C4-2B (cell line): ENCODE measurements at regions not wholly inside any gene's neighbourhood (a gene's known extent, or its start where the extent isn't known, plus 50 kb on each side); places are given as distances from the start of the nearest gene placed in this dataset.

Experiments used
- H3K27ac ChIP-seq: fragments of 450-650 bp; 2 replicates; pipeline ENCODE4 v1.5.1; 2017
- ZFX ChIP-seq: fragments of 450-650 bp; IDR thresholded peaks from 2 replicates; pipeline ENCODE4 v1.6.1; 2017
- TF ChIP-seq, protein P1 (sequence below): fragments of 450-650 bp; conservative IDR thresholded peaks from 2 replicates; pipeline ENCODE4 v1.5.1; 2017; ENCODE audit warnings: mild to moderate bottlenecking

DNA sequence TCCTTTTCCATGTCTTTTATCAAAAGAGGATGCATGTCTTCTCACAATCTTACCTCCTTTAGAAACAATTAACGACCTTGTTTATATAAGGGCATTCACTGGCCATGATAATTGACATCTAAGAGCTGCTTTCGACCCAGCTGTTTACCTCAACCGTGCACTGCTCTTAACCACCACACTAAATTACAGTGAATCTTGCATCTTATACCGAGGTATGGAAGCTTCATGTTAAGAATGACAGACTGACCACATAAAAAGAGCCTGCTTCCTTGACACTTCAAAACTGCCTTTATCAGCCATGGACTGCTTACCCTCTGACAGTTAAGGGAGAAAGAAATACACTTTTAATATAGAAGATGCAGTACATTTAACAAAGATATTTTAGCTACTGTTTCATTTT is 301.7 kb upstream of the LYPLAL1 start:
- TF ChIP-seq ZFX: no peak
- TF ChIP-seq, protein P1, sequence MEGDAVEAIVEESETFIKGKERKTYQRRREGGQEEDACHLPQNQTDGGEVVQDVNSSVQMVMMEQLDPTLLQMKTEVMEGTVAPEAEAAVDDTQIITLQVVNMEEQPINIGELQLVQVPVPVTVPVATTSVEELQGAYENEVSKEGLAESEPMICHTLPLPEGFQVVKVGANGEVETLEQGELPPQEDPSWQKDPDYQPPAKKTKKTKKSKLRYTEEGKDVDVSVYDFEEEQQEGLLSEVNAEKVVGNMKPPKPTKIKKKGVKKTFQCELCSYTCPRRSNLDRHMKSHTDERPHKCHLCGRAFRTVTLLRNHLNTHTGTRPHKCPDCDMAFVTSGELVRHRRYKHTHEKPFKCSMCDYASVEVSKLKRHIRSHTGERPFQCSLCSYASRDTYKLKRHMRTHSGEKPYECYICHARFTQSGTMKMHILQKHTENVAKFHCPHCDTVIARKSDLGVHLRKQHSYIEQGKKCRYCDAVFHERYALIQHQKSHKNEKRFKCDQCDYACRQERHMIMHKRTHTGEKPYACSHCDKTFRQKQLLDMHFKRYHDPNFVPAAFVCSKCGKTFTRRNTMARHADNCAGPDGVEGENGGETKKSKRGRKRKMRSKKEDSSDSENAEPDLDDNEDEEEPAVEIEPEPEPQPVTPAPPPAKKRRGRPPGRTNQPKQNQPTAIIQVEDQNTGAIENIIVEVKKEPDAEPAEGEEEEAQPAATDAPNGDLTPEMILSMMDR: no peak
- H3K27ac ChIP-seq: no peak overlapping the region

DNA sequence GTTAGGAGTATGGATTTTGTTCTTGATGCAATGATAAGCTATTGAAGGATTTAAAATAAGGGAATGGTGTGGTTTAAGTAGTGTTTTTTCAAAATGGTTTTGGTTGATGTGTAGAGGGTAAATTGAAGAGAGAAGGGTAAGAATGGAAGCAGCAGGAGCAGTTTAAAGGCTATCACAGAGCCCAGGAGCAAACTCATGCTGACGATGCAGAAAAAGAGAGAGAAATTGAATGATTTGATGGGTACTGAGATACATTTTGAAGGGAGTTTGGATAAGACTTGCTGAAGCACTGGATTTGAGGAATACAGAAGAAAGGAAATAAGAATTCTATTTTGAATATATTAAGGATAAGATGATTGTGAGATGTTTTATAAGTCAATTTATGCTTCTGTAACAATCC is 300.8 kb upstream of the LYPLAL1 start:
- no peak overlapping the region for H3K27ac ChIP-seq
- no peak for TF ChIP-seq ZFX
- TF ChIP-seq, protein P1: no peak

DNA sequence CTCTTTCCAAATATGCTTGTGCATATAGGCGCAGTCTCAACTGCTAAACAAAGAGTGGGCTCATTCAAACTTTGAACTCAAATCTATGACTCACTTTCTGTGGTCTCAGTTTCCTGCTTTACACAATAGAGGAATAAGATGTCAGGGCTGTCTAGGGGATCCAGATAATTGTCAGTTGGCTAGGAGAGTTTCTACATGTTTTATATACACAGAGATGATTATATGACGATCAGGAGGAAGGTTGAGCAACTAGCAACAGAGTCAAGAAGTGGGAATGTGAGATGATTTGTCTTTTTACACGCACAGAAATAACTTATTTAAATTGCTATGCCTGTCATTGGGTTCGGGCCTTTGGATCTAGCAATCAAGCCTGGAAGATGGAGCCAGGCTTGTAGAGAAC is 299.4 kb upstream of the LYPLAL1 start:
- H3K27ac ChIP-seq: no peak overlapping the region
- no peak for TF ChIP-seq ZFX
- TF ChIP-seq, protein P1: no peak

DNA sequence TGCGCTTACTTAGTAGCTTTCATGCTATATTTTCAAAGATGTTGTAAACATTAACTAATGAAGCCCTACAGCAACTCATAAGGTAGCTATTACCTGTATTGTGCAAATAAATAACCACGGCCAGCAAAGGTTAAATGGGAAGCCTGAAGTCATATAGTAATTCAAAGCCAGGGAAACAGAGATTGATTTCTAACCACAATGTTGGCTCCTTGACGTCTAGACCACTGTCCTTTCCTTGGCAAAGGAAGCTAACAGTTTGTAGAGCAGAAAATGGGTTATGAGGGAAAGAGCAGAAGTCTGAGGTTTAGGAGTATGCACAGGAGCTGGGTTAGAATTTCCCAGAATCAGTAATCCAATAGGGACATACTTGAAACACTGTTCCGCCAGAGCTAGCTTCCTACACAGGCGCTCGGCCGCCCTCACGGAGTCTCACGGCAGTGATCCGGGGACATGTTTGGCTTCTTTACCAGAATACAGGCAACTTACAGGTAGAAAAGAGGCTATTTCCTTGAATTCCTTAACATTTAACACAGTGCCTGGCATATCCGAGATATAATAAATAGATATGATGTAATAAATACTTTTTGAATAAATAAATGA is 298.8 kb upstream of the LYPLAL1 start:
- H3K27ac ChIP-seq: no peak overlapping the region
- no peak for TF ChIP-seq ZFX
- TF ChIP-seq, protein P1: no peak

DNA sequence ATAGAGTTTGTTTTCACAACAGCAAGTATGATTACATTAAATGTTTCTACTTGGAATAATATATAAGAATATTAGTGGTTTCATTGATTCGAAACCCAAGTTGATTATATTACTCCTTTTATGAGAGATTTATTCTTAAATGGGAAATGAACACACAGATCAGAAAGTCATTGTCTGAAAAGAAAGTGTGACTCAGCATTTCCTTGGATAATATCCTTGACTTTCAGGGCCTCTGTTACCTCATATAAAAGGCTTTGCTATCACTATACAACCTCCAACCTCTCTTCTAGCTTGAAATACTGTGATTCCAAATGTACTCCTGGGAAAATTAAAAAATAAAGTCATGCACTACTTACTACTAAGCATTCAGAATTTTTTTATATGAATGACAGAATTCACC is 295.3 kb upstream of the LYPLAL1 start:
- no peak for TF ChIP-seq ZFX
- TF ChIP-seq, protein P1: no peak
- no peak overlapping the region for H3K27ac ChIP-seq

DNA sequence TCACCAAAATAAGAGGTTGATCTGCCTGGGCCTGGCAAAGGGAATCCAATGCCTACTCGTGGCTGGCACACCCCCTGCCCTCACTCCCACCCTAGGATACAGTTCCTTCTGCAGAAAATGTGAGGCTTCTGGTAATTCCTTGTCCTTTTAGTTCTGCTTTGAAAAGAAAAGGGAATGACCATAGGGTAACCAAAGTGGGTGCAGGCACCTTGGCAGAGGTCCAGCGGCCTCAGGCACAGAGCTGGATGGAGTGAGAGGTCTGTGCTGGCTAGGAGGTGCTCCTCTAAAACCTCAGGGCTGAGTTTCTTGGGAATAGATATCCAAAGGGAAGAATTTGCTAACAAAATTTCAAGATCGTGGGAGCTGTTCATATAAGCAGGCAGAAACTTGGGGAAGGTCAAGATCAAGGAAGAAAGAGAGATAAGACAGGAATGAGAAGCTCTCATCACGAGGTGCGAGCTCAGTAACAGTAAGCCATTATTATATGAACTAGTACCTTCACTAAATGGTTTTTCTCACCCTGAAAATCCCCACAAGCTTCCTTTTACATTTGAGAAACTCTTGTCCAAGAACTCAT is 293.1 kb upstream of the LYPLAL1 start:
- H3K27ac ChIP-seq: no peak overlapping the region
- no peak for TF ChIP-seq ZFX
- TF ChIP-seq, protein P1: no peak

DNA sequence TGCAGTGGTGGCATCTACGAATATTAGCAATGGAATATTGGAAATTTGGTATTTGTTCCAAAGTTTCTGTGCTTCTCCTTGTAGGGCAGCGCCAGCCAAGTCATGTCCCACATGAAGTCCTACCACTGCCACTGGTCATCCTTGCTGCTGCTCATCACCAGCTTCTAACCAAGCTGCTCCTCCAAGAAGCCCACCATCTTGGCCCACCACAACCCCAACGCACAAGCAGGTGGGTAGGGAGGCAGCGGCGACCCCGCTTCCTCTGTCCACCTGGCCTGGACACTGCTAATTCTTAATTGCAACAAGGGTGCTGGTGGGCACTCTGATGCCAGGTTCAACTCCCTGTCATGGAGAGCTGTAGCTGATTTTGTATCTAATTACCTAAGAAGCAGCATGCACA is 291.2 kb upstream of the LYPLAL1 start:
- TF ChIP-seq, protein P1: no peak
- TF ChIP-seq ZFX: no peak
- no peak overlapping the region for H3K27ac ChIP-seq
